Daoy (cell line): ENCODE measurements at regions not wholly inside any gene's neighbourhood (a gene's known extent, or its start where the extent isn't known, plus 50 kb on each side); places are given as distances from the start of the nearest gene placed in this dataset.
"Not testable (repeated sequence)": the region's sequence is repeated elsewhere in the genome, so short reads cannot be mapped to it uniquely, and the experiment has no call there.

Source experiments
- DNase-seq: peaks from one replicate; pipeline ENCODE4 v3.0.0-alpha.2; 2015; ENCODE audit warnings: low read depth

DNA sequence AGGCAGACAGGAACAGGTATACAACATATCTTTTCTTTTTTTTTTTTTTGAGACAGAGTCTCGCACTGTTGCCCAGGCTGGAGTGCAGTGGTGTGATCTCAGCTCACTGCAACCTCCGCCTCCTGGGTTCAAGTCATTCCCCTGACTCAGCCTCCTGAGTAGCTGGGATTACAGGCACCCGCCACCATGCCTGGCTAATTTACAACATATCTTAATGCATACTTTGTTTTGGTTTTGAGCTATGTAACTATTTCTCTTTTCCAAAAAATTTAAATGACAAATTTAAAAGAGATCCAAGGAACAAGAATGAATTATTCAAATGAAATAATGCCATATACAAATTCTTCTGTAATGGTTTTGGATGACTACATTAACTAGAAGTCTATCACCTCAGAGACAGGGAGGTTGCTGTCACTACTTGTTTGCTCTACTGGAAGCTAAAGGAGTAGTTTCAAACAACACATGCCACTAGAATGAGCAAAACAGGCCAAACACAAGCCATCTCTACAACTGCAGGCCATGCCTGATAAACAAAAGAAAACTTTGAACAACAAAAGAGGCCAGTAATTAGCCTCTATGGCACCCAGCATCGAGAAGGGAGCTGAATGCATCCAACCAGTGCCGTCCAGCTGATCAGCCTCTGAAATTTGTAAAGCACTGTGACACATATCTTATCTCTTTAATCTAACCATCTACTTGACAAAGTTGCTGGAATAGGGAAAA, 133.6 kb upstream of the VOPP1 start:
- not testable (repeated sequence) for DNase-seq

DNA sequence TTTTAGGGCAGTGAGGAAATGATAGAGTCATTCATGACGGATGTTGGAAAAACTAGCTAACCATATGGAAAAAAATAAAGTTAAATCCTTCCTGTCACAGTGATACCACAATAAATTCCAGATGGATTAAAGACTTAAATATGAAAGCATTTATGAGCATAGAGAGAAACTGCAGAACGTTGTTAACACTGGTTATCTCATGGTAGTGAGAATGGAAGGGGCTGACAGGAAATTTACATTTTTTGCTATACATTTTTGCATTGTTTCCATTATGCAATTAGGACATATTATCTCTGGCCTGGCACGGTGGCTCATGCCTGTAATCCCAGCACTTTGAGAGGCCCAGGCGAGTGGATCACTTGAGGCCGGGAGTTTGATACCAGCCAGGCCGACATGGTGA, 130.5 kb upstream of the VOPP1 start:
- DNase-seq = not testable (repeated sequence)

DNA sequence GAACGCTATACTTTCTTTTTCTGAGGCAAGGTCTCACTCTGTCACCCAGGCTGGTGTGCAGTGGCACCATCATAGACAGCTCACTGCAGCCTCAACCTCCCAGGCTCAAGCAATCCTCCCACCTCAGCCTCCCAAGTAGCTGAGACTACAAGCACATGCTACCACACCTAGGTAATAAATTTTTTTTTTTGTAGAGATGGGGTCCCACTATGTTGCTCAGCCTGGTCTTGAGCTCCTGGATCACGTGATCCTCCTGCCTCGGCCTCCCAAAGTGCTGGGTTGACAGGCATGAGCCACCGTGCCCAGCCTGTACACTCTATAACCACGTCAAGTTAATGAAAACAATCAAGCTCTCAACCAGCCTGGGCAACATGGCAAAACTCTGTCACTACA, 127.1 kb upstream of the VOPP1 start:
- DNase-seq = not testable (repeated sequence)

DNA sequence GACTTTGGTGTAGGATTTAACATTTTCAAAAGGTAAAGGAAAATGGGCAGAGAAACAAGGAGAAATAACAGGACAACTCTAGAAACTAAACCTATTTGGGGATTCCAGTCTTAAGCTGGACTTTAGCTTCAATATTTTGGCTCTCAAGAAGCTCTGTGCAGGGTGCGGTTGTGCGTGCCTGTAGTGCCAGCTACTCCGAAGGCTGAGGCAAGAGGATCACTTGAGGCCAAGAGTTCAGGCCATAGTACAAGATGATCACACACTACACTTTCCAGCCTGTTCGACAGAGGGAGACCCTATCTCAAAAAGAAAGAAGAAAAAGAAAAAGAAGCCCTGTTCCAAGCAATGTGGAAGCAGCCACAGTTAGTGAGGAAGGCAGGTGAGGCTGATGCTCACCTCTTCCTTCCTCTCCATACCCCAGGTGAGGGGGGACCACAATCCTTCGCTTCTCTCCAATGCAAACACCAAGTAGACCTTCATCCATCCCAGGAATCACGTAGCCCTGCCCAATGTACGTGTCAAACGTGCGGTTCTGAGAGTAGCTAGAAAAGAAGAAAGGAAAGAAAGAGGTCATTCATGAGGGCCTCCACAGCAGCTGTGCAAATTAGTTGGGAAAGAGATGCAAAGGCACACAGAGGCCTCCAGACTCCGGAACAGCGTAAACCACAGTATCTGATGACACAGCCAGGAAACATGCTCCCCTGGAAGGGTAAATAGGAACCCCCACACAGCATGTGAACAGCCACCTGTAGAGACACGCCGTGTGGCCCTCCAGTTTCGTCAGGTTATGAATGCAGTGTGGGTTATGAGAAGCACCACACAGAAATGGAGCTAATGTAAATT, 126.5 kb upstream of the VOPP1 start:
- peak; percentile 92 for DNase-seq

DNA sequence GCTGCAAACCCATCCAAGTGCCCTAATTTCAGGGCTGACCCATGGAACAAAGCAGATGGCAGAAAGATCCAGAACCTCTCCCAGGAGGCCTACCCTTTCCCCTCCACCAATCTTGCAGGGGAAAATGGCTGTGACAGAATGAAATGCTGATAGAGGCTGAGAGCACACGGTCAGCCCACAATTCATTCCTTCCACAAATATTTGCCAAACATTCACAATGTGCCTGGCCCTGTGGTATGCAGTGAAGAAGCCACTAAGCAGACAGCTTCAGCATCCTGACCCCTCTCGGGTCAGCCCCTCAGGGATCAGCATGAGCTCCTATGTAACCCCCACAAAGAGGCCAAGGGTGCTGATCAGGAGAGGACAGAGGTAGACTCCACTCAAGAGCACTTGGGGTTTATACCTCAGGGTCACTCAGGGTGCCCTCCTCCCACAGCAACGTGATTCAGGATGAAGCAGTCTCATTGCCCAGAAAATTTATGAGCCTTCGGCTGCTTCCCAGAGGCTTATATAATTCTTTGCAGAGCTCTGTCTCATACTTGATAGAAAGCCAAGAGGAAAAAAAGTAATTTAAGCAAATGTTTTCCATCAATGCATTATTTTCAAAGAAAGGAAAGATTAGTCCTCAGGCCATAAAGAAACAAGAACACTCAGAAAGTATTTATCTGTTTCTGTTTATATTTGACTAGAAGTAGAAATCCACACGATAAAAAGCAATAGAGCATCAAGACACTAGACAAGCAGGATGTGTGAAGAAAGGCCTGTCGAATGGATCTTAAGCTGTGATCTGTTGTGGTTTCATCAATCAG, 123.8 kb upstream of the VOPP1 start:
- peak; percentile 15 for DNase-seq

DNA sequence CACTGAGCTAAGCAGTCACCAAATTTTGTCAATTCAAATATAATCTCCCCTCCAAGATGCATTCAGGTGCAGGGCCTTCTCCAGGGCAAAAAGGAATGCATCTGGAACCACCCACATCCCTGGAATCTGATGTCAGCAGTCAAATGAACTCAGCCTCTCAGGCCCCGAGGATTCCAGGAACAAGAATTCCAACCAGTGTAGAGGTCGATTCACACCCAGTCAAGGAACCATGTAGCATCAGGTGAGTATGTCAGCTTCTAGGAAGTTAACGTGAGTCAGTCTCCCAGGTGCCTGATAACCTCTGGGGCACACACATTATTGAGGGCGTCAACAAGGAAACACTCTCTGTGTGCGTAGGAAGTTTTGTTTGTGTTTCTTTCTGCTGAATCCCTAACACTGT, 122.2 kb upstream of the VOPP1 start:
- DNase-seq = peak; percentile 14

DNA sequence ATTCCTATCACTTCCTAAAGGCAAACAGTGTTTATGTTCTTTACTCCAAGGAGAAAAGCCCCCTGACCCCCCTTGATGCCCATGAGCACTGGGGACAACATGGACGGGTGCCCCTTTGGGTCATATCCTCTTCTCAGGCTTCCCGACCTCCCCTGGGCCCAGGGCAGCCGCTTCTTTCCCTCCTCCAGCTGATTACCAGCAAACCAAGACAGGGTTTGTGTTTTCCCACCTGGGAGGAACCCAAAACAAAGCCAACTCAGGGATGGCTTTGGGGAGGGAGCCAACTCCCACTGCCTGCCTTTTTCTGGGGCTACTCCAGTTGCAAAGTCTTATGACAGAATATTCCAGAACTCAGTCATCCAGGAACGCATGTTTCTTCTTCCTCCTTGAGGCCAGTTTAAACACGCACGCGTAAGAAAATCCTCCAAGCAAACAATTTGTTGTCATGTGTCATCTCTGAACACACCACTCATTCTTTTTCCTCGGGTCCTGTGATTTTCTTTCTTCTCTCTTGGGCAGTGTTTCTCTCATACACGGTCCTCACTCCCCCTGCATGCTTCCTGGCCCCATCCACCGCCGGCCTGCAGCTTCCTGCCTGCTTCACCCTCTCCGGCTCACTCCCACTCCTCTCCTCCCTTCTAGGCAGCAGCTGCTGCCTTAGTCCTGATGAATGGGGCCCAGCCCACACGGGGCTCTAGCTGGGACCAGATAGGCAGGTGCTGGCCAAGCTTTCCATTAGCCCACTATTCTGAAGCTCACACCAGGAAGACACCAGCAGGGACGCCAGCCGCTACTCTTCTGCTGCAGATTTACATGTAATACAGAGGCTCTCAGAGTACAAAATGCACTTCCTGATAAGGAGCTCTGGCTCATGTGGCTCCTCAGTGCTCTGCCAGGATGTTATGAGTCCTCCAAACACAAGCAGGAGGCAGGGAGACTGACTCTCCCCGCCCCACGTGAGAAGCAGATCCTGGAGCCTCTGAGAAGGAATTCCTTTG, 116.7 kb upstream of the VOPP1 start:
- DNase-seq = peak; percentile 78

DNA sequence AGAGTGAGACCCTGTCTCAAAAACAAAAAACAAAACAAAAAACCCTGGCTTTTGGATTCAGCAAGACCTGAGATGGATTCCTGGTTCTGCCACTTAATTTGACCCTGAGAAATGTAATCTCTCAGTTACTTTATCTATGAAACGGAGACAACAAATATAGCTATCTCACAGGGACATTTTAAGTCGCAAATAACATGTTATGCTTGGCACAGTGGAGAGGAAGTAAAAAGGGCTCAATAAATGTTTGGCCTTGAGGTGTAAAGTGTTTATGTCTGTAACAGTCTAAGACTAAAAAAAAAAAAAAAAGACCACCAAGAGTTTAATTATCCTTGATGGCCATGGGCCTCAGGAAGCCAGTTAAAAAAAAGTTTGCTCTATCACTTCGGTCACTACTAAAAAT, 116.0 kb upstream of the VOPP1 start:
- DNase-seq = not testable (repeated sequence)

DNA sequence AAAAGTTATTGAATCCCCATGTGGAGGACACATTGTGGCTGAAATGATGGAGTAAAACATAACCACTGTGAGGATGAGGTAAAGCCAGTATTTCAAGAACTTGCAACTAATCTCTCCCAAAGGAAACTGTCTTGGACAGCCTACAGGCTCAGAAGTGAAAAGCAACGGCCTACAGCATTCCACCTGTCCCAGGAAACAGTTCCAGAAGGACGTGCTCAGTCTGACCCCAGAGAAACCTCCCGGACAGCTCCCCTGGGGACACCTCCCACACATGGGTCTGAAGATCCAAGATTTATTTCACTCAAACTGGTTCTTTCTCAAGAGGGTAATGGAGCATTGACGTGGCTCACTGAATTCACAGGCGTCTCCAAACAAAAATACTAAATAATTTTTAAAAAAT, 115.0 kb upstream of the VOPP1 start:
- not testable (repeated sequence) for DNase-seq

DNA sequence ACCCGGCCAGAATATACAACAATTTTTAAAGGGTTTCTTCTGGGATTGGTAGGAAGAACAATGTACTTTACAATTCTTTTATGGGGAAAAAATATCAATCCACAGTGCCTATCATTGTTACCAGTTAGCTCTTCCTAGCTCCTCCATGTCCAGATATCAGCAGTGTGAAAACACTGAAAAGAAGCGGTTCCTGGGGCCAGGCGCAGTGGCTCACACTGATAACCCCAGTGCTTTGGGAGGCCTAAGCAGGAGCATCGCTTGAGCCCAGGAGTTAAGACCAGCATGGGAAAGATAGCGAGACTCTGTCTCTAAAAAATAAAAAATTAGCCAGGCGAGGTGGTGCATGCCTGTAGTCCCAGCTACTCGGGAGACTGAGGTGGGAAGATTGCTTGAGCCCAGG, 114.5 kb upstream of the VOPP1 start:
- DNase-seq = not testable (repeated sequence)

DNA sequence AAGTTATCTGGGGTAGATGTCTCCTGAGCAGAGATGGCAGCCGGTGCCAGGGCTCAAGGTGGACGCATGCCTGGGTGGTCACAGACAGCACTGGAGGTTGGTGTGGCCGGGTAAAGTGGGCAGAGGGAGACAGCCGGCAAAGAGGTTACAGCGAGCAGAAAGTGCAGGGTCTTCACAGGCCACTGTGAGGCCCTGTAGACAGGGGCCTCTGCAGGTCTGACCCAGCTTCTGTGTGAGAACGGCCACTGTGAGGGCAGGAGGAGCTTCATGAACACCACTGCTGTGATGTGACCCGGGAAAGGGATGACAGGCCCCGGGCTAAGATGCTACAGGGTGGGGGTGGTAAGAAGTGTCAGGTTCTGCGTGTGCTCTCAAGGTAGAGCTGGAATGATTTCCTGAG, 111.2 kb upstream of the VOPP1 start:
- DNase-seq = not testable (repeated sequence)

DNA sequence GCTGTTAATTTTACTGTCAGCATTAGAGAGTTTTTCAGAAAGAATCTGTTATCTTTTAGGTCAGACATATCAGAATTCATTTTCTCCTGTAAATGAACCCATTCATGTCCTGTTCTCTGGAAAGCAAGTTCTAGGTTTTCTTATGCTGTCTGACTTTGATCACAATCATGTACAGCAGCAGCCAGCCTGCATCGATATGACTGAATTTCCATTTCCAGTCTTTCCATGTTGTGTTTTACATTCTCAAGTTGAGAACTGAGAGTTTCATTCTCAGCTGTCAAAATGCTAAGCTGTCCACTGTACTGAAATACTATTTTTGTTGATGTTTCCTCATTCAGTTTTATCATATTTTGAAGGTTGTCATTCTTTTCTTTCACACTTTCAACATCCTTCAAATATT, 103.3 kb upstream of the VOPP1 start:
- DNase-seq = not testable (repeated sequence)

DNA sequence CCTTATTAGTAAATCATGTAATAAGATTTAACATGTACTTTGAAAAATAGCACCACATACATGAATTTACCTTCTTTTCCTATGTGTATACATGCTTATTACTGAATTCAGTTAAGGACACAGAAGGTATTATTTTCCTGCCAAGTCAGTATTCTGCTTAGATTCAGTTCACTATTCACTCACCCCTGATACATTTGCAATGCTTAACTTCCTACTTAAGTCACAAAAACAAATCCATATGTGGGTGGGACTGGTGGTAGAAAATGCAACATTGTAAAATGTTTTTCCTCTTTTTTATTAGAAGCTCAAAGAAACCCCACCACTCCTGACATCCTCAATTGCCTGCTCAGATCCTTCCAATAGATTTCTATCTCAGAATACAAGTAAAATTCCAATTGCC, 101.2 kb upstream of the VOPP1 start:
- not testable (repeated sequence) for DNase-seq

DNA sequence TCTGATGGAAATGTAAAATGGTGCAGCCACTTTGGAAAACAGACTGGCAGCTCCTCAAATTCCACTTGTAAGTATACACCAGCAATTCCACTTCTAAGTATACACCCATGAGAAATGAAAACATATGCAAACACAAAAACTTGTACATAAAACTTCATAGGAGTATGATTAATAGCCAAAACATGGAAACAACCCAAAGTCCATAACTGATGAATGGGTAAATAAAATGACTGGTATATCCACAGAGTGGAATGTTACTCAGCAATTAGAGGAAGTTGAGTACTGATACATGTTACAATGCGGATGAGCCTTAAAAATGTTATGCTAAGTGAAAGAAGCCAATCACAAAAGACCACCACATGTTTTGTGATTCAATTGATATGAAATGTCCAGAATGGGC, 99.8 kb upstream of the VOPP1 start:
- DNase-seq = not testable (repeated sequence)

DNA sequence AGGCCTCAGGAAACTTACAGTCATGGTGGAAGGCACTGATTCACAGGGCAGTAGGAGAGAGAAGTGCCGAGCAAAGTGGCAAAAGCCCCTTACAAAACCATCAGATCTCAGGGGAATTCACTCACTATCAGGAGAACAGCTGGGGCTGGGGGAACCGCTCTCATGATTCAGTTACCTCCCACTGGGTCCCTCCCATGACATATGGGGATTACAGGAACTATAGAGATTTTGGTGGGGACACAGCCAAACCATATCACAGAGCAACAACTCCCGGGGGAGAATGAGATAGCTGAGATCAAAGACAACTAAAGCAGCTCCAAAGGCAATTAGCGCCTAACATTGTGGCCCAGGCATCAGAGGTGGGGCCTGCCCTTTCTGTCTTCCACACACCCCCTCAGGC, 85.4 kb upstream of the VOPP1 start:
- peak; percentile 15 for DNase-seq

DNA sequence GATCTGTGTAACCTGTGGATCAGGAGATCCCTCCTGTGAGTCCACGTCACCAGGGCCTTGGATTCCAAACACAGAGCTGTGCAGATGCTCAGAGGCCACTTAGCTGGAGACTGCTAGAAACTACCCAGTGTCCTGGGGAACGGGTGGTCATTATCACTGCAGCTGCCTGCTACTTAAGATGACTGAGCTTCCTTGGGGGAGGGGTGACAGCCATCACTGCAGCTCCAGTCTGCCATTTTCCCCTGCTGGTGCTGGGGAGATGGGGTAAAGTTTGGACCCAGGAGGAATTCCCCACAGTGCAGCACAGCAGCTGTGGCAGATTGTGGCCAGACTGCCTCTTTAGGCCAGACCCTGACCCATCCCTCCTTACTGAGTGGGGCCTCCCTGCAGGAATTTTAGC, 78.8 kb upstream of the VOPP1 start:
- DNase-seq = no peak

DNA sequence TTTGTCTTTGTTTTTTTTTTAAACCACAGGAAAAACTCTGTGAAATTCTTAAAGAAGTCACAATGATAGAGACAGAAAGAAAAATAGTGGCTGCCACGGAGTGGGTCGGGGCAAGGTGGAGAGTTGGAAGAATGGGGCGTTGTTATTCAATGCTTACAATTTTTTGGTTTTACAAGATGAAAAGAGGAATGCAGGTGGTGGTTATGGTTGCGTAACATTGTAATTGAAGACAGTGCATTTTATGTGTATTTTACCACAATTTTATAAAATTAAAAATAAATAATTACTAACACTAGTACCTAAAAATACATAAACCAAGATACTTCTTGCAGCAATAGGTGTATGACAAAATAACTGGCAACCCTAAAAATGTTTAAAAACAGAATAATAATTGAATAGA, 76.9 kb upstream of the VOPP1 start:
- no peak for DNase-seq

DNA sequence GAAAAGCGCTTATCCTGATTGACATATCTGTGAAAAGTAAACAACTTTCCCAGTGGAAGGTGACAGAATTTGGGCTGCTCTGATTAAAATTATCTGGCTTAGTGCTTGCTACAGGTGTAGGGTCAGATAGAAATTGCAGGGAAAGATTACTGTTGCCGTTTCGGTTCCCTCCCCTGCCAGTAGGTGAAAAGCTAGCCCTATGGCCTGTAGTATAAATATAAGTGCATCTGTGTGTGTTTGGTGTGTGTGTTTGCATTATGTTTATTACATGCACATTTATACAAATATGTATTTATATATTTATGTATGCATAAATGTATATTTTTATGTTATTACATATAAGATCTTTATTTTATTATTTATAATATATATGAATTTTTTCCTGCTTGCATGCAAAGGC, 72.3 kb upstream of the VOPP1 start:
- no peak for DNase-seq

DNA sequence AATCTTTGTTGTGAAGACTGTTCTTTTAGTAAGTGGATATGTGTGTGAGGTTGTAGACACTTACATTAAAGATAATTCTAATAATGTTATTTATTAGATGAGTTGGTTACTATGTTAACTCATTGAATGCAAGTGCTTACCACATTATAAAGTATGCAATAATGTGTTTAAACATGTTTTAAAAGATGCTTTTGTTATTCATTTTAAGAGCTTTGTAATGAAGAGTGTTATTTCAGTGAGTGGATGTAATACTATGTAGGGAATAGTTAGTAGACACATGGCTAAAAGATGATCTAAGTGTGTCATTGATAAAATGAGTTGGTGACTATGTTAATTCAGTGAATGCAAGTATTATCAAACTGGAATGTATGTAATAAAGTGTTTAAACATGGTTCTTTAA, 70.0 kb upstream of the VOPP1 start:
- no peak for DNase-seq

DNA sequence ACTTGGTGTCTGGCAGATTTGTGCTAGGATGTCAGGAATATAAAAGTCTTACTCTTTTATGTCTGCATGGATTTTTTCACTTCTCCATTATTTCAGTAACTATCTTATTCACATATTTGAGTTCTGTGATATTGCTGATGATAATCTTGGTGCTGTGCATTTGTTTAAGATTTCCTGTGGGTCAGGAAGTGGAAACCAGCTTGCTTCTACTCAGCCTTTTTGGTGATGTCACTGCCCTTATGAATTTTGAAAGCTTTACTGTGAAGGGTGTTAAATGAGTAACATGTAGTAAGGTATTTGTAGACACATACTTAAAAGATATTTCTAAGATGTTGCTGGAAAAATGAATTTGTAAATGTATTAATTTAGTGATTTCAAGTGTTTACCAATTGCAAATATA, 69.5 kb upstream of the VOPP1 start:
- DNase-seq = no peak

DNA sequence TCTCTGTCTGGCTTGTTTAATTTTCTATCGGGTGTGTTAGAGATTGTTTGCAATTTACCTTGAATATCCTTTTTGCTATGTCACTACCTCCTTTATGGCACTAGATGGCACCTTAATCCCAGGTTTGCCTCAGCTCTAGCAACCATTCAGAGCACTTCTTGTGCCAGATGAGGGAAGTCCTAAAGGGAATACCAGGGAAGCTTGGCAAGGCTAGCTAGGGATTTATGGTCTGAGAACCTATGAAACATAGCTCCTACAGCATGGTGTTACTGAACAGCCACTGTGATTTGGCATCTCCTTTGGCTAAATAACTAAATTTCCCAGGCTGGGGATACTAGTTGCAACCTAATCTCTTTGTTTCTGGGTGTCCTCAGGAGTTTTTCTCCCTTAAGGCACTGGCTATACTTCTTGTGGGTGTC, 69.0 kb upstream of the VOPP1 start:
- DNase-seq = peak; percentile 86
